RWPE2 (cell line): ENCODE measurements at regions not wholly inside any gene's neighbourhood (a gene's known extent, or its start where the extent isn't known, plus 50 kb on each side); places are given as distances from the start of the nearest gene placed in this dataset.
"Not testable (repeated sequence)": the region's sequence is repeated elsewhere in the genome, so short reads cannot be mapped to it uniquely, and the experiment has no call there.

Experiments used
- ATAC-seq: fragments of 200-7000 bp; cut with Tn5 transposase; 3 replicates; pipeline ENCODE4 v1.9.1; 2021; ENCODE audit warnings: low read depth
- DNase-seq: peaks from one replicate; pipeline ENCODE4 v3.0.0-alpha.2; 2020; ENCODE audit warnings: low spot score
- H3K27ac ChIP-seq: fragments of 450-650 bp; 2 replicates; pipeline ENCODE4 v1.5.1; 2017; ENCODE audit warnings: mild to moderate bottlenecking; ENCODE audit not compliant: poor library complexity, severe bottlenecking
- H3K27me3 ChIP-seq: fragments of 250-450 bp; sonication (Bioruptor Pico); 2 replicates; pipeline ENCODE4 v1.5.1; 2021; ENCODE audit warnings: mild to moderate bottlenecking, moderate library complexity; ENCODE audit not compliant: insufficient read depth, poor library complexity, severe bottlenecking
- H3K36me3 ChIP-seq: fragments of 250-450 bp; sonication (Bioruptor Pico); 2 replicates; pipeline ENCODE4 v1.5.1; 2020; ENCODE audit warnings: low read depth, mild to moderate bottlenecking, moderate library complexity
- H3K4me1 ChIP-seq: fragments of 250-450 bp; sonication (Bioruptor Pico); 2 replicates; pipeline ENCODE4 v1.5.1; 2021; ENCODE audit warnings: mild to moderate bottlenecking, moderate library complexity; ENCODE audit not compliant: insufficient read depth, poor library complexity, severe bottlenecking
- H3K4me3 ChIP-seq: fragments of 250-450 bp; sonication (Bioruptor Pico); 2 replicates; pipeline ENCODE4 v1.5.1; 2021; ENCODE audit warnings: mild to moderate bottlenecking, moderate library complexity; ENCODE audit not compliant: severe bottlenecking
- H3K9me3 ChIP-seq: fragments of 250-450 bp; sonication (Bioruptor Pico); 2 replicates; pipeline ENCODE4 v1.5.1; 2021; ENCODE audit warnings: mild to moderate bottlenecking, moderate library complexity; ENCODE audit not compliant: severe bottlenecking
- CTCF ChIP-seq: fragments of 450-650 bp; IDR thresholded peaks from one replicate; pipeline ENCODE4 v1.5.1; 2017; ENCODE audit warnings: mild to moderate bottlenecking, moderate library complexity; ENCODE audit not compliant: poor library complexity, severe bottlenecking

- TF ChIP-seq CTCF: no peak
- no peaks in the 10 kb centered on the region for H3K4me1 ChIP-seq
- peaks cover 5% of the 10 kb centered on the region for H3K27me3 ChIP-seq
- ATAC-seq (no peak), DNase-seq (no peak)
- no peaks in the 10 kb centered on the region for H3K9me3 ChIP-seq
- no peaks in the 10 kb centered on the region for H3K36me3 ChIP-seq
- H3K27ac ChIP-seq: no peak overlapping the region
- no peak overlapping the region for H3K4me3 ChIP-seq
Measured at GRCh38 chr6:103335412-103335811, 1524.3 kb downstream of the HACE1 start.

- no peak for TF ChIP-seq CTCF
- Histone ChIP-seq H3K27me3 (no peaks in the 10 kb centered on the region), H3K9me3 (no peaks in the 10 kb centered on the region), H3K4me1 (no peaks in the 10 kb centered on the region), H3K36me3 (no peaks in the 10 kb centered on the region), H3K4me3 (no peak overlapping the region), H3K27ac (no peak overlapping the region)
- no peak for DNase-seq
- ATAC-seq: no peak
Measured at GRCh38 chr6:103326760-103327757, 1532.7 kb downstream of the HACE1 start.

DNA sequence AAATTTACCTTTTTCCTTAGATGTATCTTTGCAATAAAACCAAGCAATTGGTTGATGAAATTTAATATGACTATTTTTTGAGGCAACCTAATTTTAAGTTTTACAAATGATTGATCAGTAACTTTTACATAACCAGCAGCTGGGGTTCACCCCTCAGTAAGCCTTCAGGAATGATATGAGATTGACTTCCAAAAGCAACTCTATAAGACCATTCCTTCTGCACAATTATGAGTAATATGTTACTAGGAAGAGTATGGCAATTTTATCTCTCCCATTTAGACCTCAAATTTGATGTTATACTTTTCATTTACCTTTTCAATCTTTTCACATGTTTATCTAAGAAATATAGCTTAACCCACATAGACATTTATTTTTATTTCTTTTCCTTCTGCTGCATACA is 1546.3 kb downstream of the HACE1 start:
- Histone ChIP-seq H3K27ac (no peak overlapping the region), H3K36me3 (no peaks in the 10 kb centered on the region), H3K9me3 (no peaks in the 10 kb centered on the region), H3K27me3 (no peaks in the 10 kb centered on the region), H3K4me3 (no peak overlapping the region), H3K4me1 (no peaks in the 10 kb centered on the region)
- ATAC-seq (no peak), DNase-seq (no peak)
- TF ChIP-seq CTCF: no peak

DNA sequence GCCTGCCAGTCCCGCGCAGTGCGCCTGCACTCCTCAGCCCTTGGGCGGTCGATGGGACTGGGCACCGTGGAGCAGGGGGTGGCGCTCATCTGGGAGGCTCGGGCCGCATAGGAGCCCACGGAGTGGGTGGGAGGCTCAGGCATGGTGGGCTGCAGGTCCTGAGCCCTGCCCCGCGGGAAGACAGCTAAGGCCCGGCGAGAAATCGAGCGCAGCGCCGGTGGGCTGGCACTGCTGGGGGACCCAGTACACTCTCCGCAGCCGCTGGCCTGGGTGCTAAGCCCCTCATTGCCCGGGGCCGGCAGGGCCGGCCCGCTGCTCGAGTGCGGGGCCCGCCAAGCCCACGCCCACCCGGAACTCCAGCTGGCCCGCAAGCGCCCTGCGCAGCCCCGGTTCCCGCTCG is 1565.3 kb downstream of the HACE1 start:
- H3K9me3 ChIP-seq, H3K4me1 ChIP-seq, H3K36me3 ChIP-seq, H3K27me3 ChIP-seq, H3K27ac ChIP-seq, H3K4me3 ChIP-seq, DNase-seq, ATAC-seq: not testable (repeated sequence)

GRCh38 chr6:103284835-103285234 is 1574.9 kb downstream of the HACE1 start:
- no peaks in the 10 kb centered on the region for H3K9me3 ChIP-seq
- ATAC-seq: no peak
- no peak for DNase-seq
- H3K4me3 ChIP-seq: no peak overlapping the region
- H3K27me3 ChIP-seq: no peaks in the 10 kb centered on the region
- no peak overlapping the region for H3K27ac ChIP-seq
- TF ChIP-seq CTCF: no peak
- no peaks in the 10 kb centered on the region for H3K36me3 ChIP-seq
- no peaks in the 10 kb centered on the region for H3K4me1 ChIP-seq
